K562 (cell line): ENCODE measurements at regions not wholly inside any gene's neighbourhood (a gene's known extent, or its start where the extent isn't known, plus 50 kb on each side); places are given as distances from the start of the nearest gene placed in this dataset.
A peak's percentile ranks its signal among the peaks of the same experiment; 100 is the strongest.

ENCODE experiments used
- ATAC-seq: fragments of 200-7000 bp; cut with Tn5 transposase; 3 replicates; pipeline ENCODE4 v1.9.1; 2020; ENCODE audit warnings: moderate library complexity
- BruUV-seq: library from RNA; stranded (reverse); fragments of 400-500 nt; replicated peaks from 2 replicates; lab custom pipeline; 2021; lab: Mats Ljungman, UMichigan
- CTCF ChIA-PET: fragments of 300-600 bp; formaldehyde crosslinking; extraction: SDS; loops from one replicate; lab custom pipeline; 2021; ENCODE audit warnings: low intra/inter-chr PET ratio; lab: Yijun Ruan, JAX
- POLR2A ChIA-PET: fragments of 300-600, 350-650 bp; sonication (Branson Sonifier 250); formaldehyde crosslinking; extraction: SDS; loops from one replicate; lab custom pipeline; 2021; ENCODE audit warnings: antibody characterized with exemption, inconsistent platforms; lab: Yijun Ruan, JAX
- DNase-seq, 4 experiments: peaks; one replicate each; pipeline versions ENCODE4 v3.0.0 to v3.0.0-alpha.2; 2011 to 2018; ENCODE audit warnings: low spot score in 3 of 4, mixed read lengths in 3 of 4; ENCODE audit errors: extremely low read depth in 1 of 4
- FAIRE-seq: peaks from 2 replicates; lab custom pipeline; 2011; peaks lifted over from hg19 to GRCh38; lab: Jason Lieb, UNC
- H2AFZ ChIP-seq: 2 replicates; pipeline ENCODE4 v1.6.0; 2011; ENCODE audit warnings: low read depth, low read length, control low read depth, inconsistent platforms
- H3K27ac ChIP-seq: fragments of 200-600 bp; 3 replicates; pipeline ENCODE4 v1.8.0; 2011; ENCODE audit warnings: low read depth, mild to moderate bottlenecking, control low read depth, inconsistent platforms, low read length, moderate library complexity, mixed read lengths; ENCODE audit errors: extremely low read depth
- H3K27me3 ChIP-seq, 2 experiments: fragments of 300-600 bp in 1 of 2; 2 replicates in 1 of 2; 3 replicates in 1 of 2; pipeline versions ENCODE4 v1.6.0 to v1.8.0; 2011; ENCODE audit warnings: inconsistent platforms in 2 of 2, low read length in 2 of 2, mild to moderate bottlenecking in 1 of 2, mixed read lengths in 1 of 2, moderate library complexity in 1 of 2; ENCODE audit not compliant: control insufficient read depth in 2 of 2, insufficient read depth in 2 of 2
- H3K36me3 ChIP-seq: fragments of 300-600 bp; 3 replicates; pipeline ENCODE4 v1.8.0; 2011; ENCODE audit warnings: mild to moderate bottlenecking, low read length, inconsistent platforms; ENCODE audit not compliant: control insufficient read depth, insufficient read depth
- H3K4me1 ChIP-seq, 2 experiments: fragments of 200-600 bp in 1 of 2; replicated peaks in 1 of 2; 2 replicates in 1 of 2; 3 replicates in 1 of 2; pipeline versions ENCODE4 v1.5.1 to v1.8.0; 2011; ENCODE audit warnings: inconsistent platforms in 2 of 2, low read length in 2 of 2, mild to moderate bottlenecking in 1 of 2, mixed read lengths in 1 of 2, moderate library complexity in 1 of 2; ENCODE audit not compliant: control insufficient read depth in 2 of 2, insufficient read depth in 2 of 2
- H3K4me2 ChIP-seq: 2 replicates; pipeline ENCODE4 v1.6.1; 2011; ENCODE audit warnings: low read length, control low read depth, inconsistent platforms, mixed read lengths; ENCODE audit not compliant: insufficient read depth
- H3K4me3 ChIP-seq: fragments of 200-600 bp; sonication (generic), shearing (Covaris generic); 2 replicates; pipeline ENCODE4 v1.5.1; 2016; ENCODE audit warnings: control low read depth, inconsistent platforms
- H3K79me2 ChIP-seq: fragments of 200-600 bp; 3 replicates; pipeline ENCODE4 v1.8.0; 2011; ENCODE audit warnings: low read length, inconsistent platforms; ENCODE audit not compliant: control insufficient read depth, insufficient read depth
- H3K9ac ChIP-seq, 2 experiments: 2 replicates each; pipeline versions ENCODE4 v1.6.0 to v1.6.1; 2011; ENCODE audit warnings: low read depth in 2 of 2, low read length in 2 of 2, control low read depth in 1 of 2, inconsistent platforms in 1 of 2, mild to moderate bottlenecking in 1 of 2, mixed read lengths in 1 of 2; ENCODE audit not compliant: insufficient read depth in 1 of 2
- H3K9me1 ChIP-seq: one replicate; pipeline ENCODE4 v1.6.0; 2011; ENCODE audit warnings: inconsistent platforms, mild to moderate bottlenecking, low read length, moderate library complexity; ENCODE audit not compliant: control insufficient read depth, insufficient read depth
- H3K9me3 ChIP-seq: replicated peaks from 2 replicates; pipeline ENCODE4 v1.5.1; 2011; ENCODE audit warnings: low read depth, low read length, inconsistent platforms; ENCODE audit not compliant: control insufficient read depth, insufficient read depth
- H4K20me1 ChIP-seq: replicated peaks from 2 replicates; pipeline ENCODE4 v1.6.1; 2011; ENCODE audit warnings: low read length, inconsistent platforms, mixed read lengths; ENCODE audit not compliant: control insufficient read depth, insufficient read depth
- ADNP ChIP-seq: fragments of 200-800 bp; sonication (Bioruptor generic); IDR thresholded peaks from 2 replicates; pipeline ENCODE4 v1.6.1; 2016; ENCODE audit warnings: missing genetic modification characterization, missing compliant biosample characterization
- BCOR ChIP-seq: fragments of 450-650 bp; IDR thresholded peaks from 2 replicates; pipeline ENCODE4 v1.6.1; 2016
- CHD4 ChIP-seq: fragments of 200-600 bp; sonication (generic); IDR thresholded peaks from 3 replicates; pipeline ENCODE4 v1.6.1; 2012; ENCODE audit warnings: low read depth, mild to moderate bottlenecking, mixed read lengths, low read length, inconsistent platforms; ENCODE audit not compliant: insufficient read depth, insufficient replicate concordance, poor library complexity, severe bottlenecking
- ESRRA ChIP-seq: fragments of 450-650 bp; IDR thresholded peaks from 2 replicates; pipeline ENCODE4 v1.6.1; 2014; ENCODE audit warnings: low read depth, mild to moderate bottlenecking, moderate library complexity, borderline replicate concordance
- KDM1A ChIP-seq, 2 experiments: fragments of 450-650 bp; IDR thresholded peaks; 2 replicates each; pipeline ENCODE4 v1.6.1; 2016; ENCODE audit warnings: mild to moderate bottlenecking in 2 of 2
- L3MBTL2 ChIP-seq: fragments of 450-650 bp; IDR thresholded peaks from 2 replicates; pipeline ENCODE4 v1.6.1; 2016; ENCODE audit warnings: mild to moderate bottlenecking, moderate library complexity
- MEIS2 ChIP-seq: fragments of 450-650 bp; IDR thresholded peaks from 2 replicates; pipeline ENCODE4 v1.6.1; 2014; ENCODE audit warnings: mild to moderate bottlenecking; ENCODE audit not compliant: partially characterized antibody
- PKNOX1 ChIP-seq: fragments of 450-650 bp; IDR thresholded peaks from 2 replicates; pipeline ENCODE4 v1.6.1; 2016
- RBM25 ChIP-seq: fragments of 200-400 bp; formaldehyde crosslinking; IDR thresholded peaks from 2 replicates; pipeline ENCODE4 v1.6.1; 2018; ENCODE audit warnings: low read length, low read depth, moderate library complexity; ENCODE audit not compliant: severe bottlenecking
- RCOR1 ChIP-seq, 2 experiments: IDR thresholded peaks; 2 replicates each; pipeline ENCODE4 v1.6.1; 2012; ENCODE audit warnings: low read depth in 2 of 2, low read length in 2 of 2, borderline replicate concordance in 1 of 2, improper control_type of control experiment in 1 of 2
- SMAD1 ChIP-seq: fragments of 150-350 bp; IDR thresholded peaks from 2 replicates; pipeline ENCODE4 v1.6.1; 2014; ENCODE audit warnings: low read length, low read depth; ENCODE audit not compliant: partially characterized antibody
- ZNF184 ChIP-seq: sonication (generic); formaldehyde crosslinking; IDR thresholded peaks from 2 replicates; pipeline ENCODE4 v1.5.0; 2020; ENCODE audit warnings: missing genetic modification reagents
- WGBS: fragments of 100-300 bp; shearing (Covaris generic); methylation state at CpG from one replicate; pipeline ENCODE4 v1.1.6; 2016; ENCODE audit warnings: low coverage, mixed read lengths; ENCODE audit not compliant: insufficient coverage; ENCODE audit errors: missing lambda C conversion rate; 5-methylcytosine and 5-hydroxymethylcytosine counted together
- in situ Hi-C: fragments of 300-500 bp; cut with MboI; formaldehyde crosslinking; loops from 4 replicates; pipeline ENCODE4 v1.15.0; 2018; ENCODE audit warnings: inconsistent platforms, mixed read lengths
- intact Hi-C: fragments of 100-400 bp; cut with micrococcal nuclease; formaldehyde crosslinking; loops from 2 replicates; pipeline ENCODE4 v1.14.2; 2022

DNA sequence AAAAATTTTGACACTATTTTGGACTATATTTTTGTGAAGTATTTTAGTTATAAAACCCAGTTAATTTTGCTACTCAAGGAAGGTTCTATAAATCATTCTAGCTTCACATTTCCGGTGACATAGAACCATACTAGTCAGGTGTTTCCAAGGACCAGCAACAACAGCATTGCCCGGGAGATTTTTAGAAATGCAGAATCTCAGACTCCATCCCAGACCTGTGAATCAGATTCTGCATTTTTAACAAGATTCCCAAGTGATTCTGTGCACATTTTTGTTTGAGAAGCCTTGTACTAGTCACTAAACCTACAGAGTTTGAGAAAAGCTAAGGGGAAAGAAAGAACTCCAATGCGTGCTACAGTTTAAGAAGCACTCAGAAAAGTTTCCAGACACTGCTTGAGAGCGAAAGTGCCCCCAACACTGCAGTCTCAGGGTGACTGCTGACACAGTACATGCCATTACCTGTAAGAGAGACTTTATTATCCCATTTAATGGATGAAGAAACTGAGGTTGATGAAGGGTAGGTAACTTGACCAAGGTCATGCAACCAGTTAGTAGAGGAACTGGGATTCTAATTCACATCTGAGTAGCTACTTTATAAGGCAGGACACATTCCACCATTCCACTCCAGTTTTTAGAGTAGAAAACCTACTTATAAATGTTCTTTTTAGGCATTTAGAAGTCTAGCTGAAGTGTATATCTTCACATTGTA, 49.7 kb upstream of the USP3 start:
- ATAC-seq (no peak), DNase-seq (no peak), FAIRE-seq (no peak)
- TF ChIP-seq ESRRA (peak; percentile 59; the same call in 1 of the 2 replicates), CHD4 (peak; percentile 23), L3MBTL2 (no peak), MEIS2 (peak; percentile 13), KDM1A (IDR thresholded peaks at IDR 0.05) (peak in 1 of 2 experiments; percentile 45; a peak in 1 of 4 replicates), RBM25 (peak; percentile 94), SMAD1 (no peak), PKNOX1 (0 out of 2 replicates have a peak, but pooled peaks have one; percentile 8), BCOR (peak; percentile 59; the same call in 1 of the 2 replicates), ADNP (tag) (peak; percentile 84), RCOR1 (IDR thresholded peaks at IDR 0.05; ENCODE audit: borderline replicate concordance in 1 of 2, low read depth in 2 of 2, low read length in 2 of 2) (0 out of 4 replicates have a peak, but pooled peaks of 1 of the 2 experiments have one; percentile 26), ZNF184 (CRISPR knock-in tag) (no peak)
- H3K9ac ChIP-seq: no peak overlapping the region
- no peak overlapping the region for H3K4me3 ChIP-seq
- H3K27me3 ChIP-seq: no peaks in the 10 kb centered on the region; a peak in 1 of 5 replicates
- H2AFZ ChIP-seq: no peak overlapping the region
- H3K4me2 ChIP-seq: no peak overlapping the region
- no peaks in the 10 kb centered on the region for H3K79me2 ChIP-seq
- H3K4me1 ChIP-seq: no peaks in the 10 kb centered on the region
- H3K9me3 ChIP-seq: no peaks in the 10 kb centered on the region
- H3K9me1 ChIP-seq: no peaks in the 10 kb centered on the region
- intact Hi-C loops (no loop called here), in situ Hi-C loops (loop anchor here (25.0 kb wide), 1 partner anchor 608 kb away; no protein-coding TSS in a partner anchor)
- no peaks in the 10 kb centered on the region for H4K20me1 ChIP-seq
- H3K36me3 ChIP-seq: no peaks in the 10 kb centered on the region
- POLR2A ChIA-PET: interaction anchor here (1.4 kb wide), 1 partner anchor 9 kb away, joined by 8 read pairs; no protein-coding TSS in a partner anchor
- CTCF ChIA-PET: no interaction called here
- no peak overlapping the region for H3K27ac ChIP-seq
- 22% methylated on average over 4 of the region's 4 CpGs for WGBS
- BruUV-seq: no TSS peak
